ENCODE measurements at regions not wholly inside any gene's neighbourhood (a gene's known extent, or its start where the extent isn't known, plus 50 kb on each side); places are given as distances from the start of the nearest gene placed in this dataset.

DNA sequence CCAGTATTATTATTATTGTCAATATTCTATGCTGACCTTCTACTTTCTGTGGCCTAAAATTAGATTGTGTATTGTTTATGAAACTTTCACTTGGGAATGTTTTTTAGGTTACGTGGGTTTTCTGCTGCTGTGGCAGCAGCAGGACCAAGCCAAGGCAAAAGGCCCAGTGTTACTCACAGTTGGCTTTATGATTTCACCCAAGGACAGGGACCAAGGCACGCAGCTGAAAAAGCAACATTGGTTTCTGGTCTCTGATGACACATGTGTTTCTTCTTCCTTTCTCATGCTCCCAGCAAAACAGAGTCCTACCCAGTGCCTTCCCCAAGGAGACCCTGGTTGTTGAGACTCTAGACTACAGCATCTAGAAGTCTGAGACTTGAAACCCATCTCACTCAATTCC lies 413.7 kb downstream of the SETD4 start:
- TF ChIP-seq POLR2A (IDR thresholded peaks at IDR 0.05) (no peak), POLR2AphosphoS5 (IDR thresholded peaks at IDR 0.05) (no peak)
- TF ChIP-seq, protein P1, sequence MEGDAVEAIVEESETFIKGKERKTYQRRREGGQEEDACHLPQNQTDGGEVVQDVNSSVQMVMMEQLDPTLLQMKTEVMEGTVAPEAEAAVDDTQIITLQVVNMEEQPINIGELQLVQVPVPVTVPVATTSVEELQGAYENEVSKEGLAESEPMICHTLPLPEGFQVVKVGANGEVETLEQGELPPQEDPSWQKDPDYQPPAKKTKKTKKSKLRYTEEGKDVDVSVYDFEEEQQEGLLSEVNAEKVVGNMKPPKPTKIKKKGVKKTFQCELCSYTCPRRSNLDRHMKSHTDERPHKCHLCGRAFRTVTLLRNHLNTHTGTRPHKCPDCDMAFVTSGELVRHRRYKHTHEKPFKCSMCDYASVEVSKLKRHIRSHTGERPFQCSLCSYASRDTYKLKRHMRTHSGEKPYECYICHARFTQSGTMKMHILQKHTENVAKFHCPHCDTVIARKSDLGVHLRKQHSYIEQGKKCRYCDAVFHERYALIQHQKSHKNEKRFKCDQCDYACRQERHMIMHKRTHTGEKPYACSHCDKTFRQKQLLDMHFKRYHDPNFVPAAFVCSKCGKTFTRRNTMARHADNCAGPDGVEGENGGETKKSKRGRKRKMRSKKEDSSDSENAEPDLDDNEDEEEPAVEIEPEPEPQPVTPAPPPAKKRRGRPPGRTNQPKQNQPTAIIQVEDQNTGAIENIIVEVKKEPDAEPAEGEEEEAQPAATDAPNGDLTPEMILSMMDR (IDR thresholded peaks at IDR 0.05 in 8 of 11, conservative IDR thresholded peaks at IDR 0.05 in 3 of 11): no peak

Measured in spleen (tissue), 7 donors.